ENCODE measurements at regions not wholly inside any gene's neighbourhood (a gene's known extent, or its start where the extent isn't known, plus 50 kb on each side); places are given as distances from the start of the nearest gene placed in this dataset.

DNA sequence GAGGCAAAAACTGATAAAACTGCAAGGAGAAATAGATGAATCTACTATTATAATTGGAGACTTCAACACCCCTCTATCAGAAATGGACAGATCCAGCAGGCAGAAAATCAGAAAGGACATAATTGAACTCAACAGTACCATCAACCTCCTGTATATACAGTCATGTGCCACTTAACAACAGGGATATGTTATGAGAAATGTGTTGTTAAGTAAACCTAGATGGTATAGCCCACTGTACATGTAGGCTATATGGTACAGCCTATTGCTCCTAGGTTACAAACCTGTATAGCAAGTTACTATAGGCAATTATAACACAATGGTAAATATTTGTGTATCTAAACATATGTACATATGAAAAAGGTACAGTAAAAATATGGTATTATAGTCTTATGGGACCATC is 66.8 kb upstream of the PHF21A start:
- POLR2A ChIA-PET = no interaction called here
- Histone ChIP-seq H3K27ac (ENCODE audit: low read depth, low read length) (no peak overlapping the region), H3K9me3 (ENCODE audit: control insufficient read depth, insufficient read depth, low read length) (peaks cover 4% of the 10 kb centered on the region; the same call in 1 of the 2 replicates), H3K4me3 (ENCODE audit: low read depth, low read length) (no peak overlapping the region), H3K27me3 (ENCODE audit: control insufficient read depth, insufficient read depth, low read length) (peaks cover 10% of the 10 kb centered on the region)
- CTCF ChIA-PET = no interaction called here
- no peak for DNase-seq (ENCODE audit: low read depth, low spot score)
- TF ChIP-seq, protein P1, sequence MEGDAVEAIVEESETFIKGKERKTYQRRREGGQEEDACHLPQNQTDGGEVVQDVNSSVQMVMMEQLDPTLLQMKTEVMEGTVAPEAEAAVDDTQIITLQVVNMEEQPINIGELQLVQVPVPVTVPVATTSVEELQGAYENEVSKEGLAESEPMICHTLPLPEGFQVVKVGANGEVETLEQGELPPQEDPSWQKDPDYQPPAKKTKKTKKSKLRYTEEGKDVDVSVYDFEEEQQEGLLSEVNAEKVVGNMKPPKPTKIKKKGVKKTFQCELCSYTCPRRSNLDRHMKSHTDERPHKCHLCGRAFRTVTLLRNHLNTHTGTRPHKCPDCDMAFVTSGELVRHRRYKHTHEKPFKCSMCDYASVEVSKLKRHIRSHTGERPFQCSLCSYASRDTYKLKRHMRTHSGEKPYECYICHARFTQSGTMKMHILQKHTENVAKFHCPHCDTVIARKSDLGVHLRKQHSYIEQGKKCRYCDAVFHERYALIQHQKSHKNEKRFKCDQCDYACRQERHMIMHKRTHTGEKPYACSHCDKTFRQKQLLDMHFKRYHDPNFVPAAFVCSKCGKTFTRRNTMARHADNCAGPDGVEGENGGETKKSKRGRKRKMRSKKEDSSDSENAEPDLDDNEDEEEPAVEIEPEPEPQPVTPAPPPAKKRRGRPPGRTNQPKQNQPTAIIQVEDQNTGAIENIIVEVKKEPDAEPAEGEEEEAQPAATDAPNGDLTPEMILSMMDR (IDR thresholded peaks at IDR 0.05; ENCODE audit: low read depth, low read length) = no peak

DNA sequence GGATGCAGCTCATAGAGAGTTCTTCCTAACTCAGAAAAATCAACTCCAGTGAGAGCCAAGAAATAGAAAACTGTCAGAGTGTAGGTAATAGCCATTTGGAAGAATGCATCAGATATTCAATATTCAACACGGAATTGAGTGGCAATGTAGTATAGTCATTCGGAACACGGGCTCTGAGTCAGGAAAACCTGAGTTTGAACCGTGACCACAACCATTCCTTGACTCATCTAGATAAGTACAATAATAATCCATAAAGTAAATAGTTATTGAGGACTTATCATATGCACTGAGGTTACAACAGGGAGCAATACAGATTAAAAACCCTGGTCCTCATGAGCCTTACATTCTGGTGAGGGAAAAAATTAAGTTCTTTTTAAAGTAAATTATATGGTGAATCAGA is 62.6 kb upstream of the PHF21A start:
- ChIA-PET POLR2A (no interaction called here), CTCF (no interaction called here)
- Histone ChIP-seq H3K9me3 (ENCODE audit: control insufficient read depth, insufficient read depth, low read length) (no peaks in the 10 kb centered on the region), H3K27me3 (ENCODE audit: control insufficient read depth, insufficient read depth, low read length) (peaks cover 16% of the 10 kb centered on the region), H3K27ac (ENCODE audit: low read depth, low read length) (no peak overlapping the region), H3K4me3 (ENCODE audit: low read depth, low read length) (no peak overlapping the region)
- DNase-seq (ENCODE audit: low read depth, low spot score) = peak; percentile 15
- TF ChIP-seq, protein P1 (IDR thresholded peaks at IDR 0.05; ENCODE audit: low read depth, low read length) = no peak

DNA sequence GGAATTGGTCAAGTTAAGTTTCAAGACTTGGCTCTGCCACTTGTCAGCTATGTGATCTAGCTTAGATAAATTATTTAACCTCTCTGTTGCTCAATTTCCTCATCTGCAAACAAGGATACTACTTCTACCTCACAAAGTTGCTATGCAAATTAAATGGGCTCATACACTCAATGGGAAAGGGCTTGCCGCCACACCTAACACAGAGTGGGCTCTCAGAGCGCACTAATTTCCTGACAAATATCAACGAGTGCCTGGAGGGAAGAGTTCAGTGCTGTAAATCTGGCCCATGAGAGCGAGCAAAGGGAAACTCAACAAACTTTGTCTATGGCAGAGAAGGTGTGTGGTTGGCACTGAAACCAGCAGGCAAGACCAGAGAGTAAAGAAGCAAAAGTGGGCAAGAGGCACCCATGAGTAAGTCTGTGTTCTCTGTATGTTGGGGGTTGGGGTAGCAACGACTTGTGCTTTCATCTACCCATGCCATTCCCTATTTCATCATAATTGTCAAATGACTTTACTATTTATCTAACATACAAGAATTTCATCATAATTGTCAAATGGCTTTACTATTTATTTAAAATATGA is 60.7 kb upstream of the PHF21A start:
- DNase-seq (ENCODE audit: low read depth, low spot score) = no peak
- CTCF ChIA-PET = interaction anchor here (1.5 to 1.7 kb wide), 2 partner anchors 58 to 175 kb away, joined by 3 to 5 read pairs; no protein-coding TSS in a partner anchor
- POLR2A ChIA-PET = no interaction called here
- H3K27ac ChIP-seq (ENCODE audit: low read depth, low read length) = no peak overlapping the region
- TF ChIP-seq, protein P1 (IDR thresholded peaks at IDR 0.05; ENCODE audit: low read depth, low read length) = no peak
- H3K4me3 ChIP-seq (ENCODE audit: low read depth, low read length) = no peak overlapping the region
- H3K27me3 ChIP-seq (ENCODE audit: control insufficient read depth, insufficient read depth, low read length) = peaks cover 26% of the 10 kb centered on the region
- no peaks in the 10 kb centered on the region for H3K9me3 ChIP-seq (ENCODE audit: control insufficient read depth, insufficient read depth, low read length)

DNA sequence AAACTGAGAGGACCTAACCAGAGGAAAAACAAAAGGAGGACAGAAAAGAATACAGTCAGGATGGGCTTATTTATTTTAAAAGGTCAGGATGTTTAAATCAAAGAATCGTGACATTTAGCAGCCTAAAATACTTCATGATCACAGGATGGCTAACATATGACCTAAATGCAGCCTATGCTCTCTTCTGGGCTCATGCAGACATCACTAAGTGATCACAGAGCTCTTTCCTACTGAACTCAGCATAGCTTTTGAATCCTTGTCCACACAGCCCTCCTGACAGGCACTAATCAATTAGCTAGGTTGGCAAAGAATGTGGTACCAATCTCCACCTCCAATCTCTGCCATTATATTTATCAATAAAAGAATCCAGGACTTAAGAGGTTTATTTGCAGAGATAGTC is 60.1 kb upstream of the PHF21A start:
- Histone ChIP-seq H3K9me3 (ENCODE audit: control insufficient read depth, insufficient read depth, low read length) (no peaks in the 10 kb centered on the region), H3K27me3 (ENCODE audit: control insufficient read depth, insufficient read depth, low read length) (peaks cover 31% of the 10 kb centered on the region), H3K27ac (ENCODE audit: low read depth, low read length) (no peak overlapping the region), H3K4me3 (ENCODE audit: low read depth, low read length) (no peak overlapping the region)
- ChIA-PET CTCF (interaction anchor here (1.5 to 1.7 kb wide), 2 partner anchors 58 to 175 kb away, joined by 3 to 5 read pairs; no protein-coding TSS in a partner anchor), POLR2A (no interaction called here)
- TF ChIP-seq, protein P1 (IDR thresholded peaks at IDR 0.05; ENCODE audit: low read depth, low read length) = no peak
- no peak for DNase-seq (ENCODE audit: low read depth, low spot score)

DNA sequence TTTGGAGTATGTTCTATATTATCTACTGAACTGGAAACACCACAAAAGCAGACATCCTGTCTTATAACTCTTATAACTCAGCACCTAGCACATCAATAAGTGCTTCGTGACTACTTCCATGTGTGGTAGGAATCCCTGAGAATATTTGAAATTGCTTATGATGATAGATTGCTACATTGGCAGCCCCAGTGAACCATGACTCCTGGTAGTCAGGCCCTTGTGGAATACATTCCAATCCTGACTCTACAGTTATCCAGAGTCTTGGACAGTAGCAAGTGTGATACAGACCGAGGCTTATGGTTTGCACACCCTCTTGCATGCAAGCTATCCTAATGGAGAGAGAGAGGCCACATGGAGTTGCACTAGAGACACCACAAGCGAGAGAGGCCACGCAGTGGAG is 59.5 kb upstream of the PHF21A start:
- TF ChIP-seq, protein P1 (IDR thresholded peaks at IDR 0.05; ENCODE audit: low read depth, low read length) = no peak
- POLR2A ChIA-PET = no interaction called here
- no peak for DNase-seq (ENCODE audit: low read depth, low spot score)
- no peak overlapping the region for H3K4me3 ChIP-seq (ENCODE audit: low read depth, low read length)
- H3K27ac ChIP-seq (ENCODE audit: low read depth, low read length) = no peak overlapping the region
- peaks cover 31% of the 10 kb centered on the region for H3K27me3 ChIP-seq (ENCODE audit: control insufficient read depth, insufficient read depth, low read length)
- CTCF ChIA-PET = interaction anchor here (1.5 to 1.7 kb wide), 2 partner anchors 59 to 174 kb away, joined by 3 to 5 read pairs; no protein-coding TSS in a partner anchor
- no peaks in the 10 kb centered on the region for H3K9me3 ChIP-seq (ENCODE audit: control insufficient read depth, insufficient read depth, low read length)
